A549 (cell line): ENCODE measurements at regions not wholly inside any gene's neighbourhood (a gene's known extent, or its start where the extent isn't known, plus 50 kb on each side); places are given as distances from the start of the nearest gene placed in this dataset.

Experiments used
- CTCF ChIP-seq: fragments of >200 bp; sonication (Bioruptor Twin); formaldehyde crosslinking; IDR thresholded peaks from 3 replicates; pipeline ENCODE4 v1.5.1; 2016
- POLR2A ChIP-seq: IDR thresholded peaks from 2 replicates; pipeline ENCODE4 v1.6.1; 2012; ENCODE audit warnings: mild to moderate bottlenecking, low read length
- RCOR1 ChIP-seq: fragments of 150-350 bp; IDR thresholded peaks from 2 replicates; pipeline ENCODE4 v1.6.1; 2014; ENCODE audit warnings: antibody characterized with exemption, low read length, low read depth

GRCh38 chr7:131112431-131112830 is 215.2 kb upstream of the MKLN1 start:
- TF ChIP-seq CTCF: no peak
- no peak for TF ChIP-seq POLR2A
- TF ChIP-seq RCOR1: no peak
